Embryonic facial prominence (tissue), 1 donor: ENCODE measurements at regions not wholly inside any gene's neighbourhood (a gene's known extent, or its start where the extent isn't known, plus 50 kb on each side); places are given as distances from the start of the nearest gene placed in this dataset.
"Not testable (repeated sequence)": the region's sequence is repeated elsewhere in the genome, so short reads cannot be mapped to it uniquely, and the experiment has no call there.

ENCODE experiments used
- DNase-seq: peaks from one replicate; pipeline ENCODE4 v3.0.0-alpha.2; 2016; ENCODE audit errors: extremely low spot score

DNA sequence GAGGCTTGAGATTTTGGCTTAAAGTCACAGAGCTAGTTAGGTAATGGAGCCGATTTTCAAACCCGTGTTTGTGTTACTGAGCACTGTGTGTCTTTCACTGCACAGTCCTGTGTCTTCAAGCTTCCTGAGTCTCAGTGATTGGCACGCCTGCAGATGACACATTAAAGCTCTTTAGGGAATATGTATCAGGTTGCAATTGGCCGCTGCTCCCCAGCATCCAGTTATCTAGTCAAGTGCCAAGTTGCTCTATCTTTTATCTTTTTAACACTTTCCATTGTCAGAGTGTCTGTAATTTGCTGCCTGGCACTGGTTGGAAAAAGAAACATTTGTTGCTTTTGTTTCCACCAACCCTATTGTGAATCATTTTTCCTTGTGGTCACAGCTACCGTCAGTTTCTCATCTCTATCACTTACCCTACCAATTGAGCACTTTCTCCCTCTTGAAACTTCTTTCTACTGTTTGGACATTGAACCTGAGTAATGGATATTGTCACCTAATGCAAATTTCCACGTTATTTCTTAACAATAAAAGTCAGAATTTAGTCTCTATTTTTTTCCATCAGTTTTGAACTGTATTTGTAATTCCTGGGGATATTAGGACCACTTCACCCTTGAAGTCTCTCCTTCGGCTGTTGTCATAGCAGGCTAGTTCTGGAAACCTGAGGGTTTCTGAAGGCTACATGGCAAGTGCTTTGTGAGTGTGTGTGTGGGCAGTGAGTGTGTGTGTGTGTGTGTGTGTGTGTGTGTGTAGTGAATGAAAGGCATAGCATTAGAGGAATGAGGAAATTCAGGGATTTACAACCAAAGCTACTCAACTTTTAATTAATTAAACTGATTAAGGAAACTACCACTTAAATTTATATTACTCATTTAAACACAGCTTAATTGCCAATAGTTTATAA is 274.3 kb downstream of the ISL1 start:
- DNase-seq: no peak

GRCh38 chr5:51661646-51662265 is 278.5 kb downstream of the ISL1 start:
- DNase-seq: no peak

- no peak for DNase-seq
Measured at GRCh38 chr5:51664491-51665250, 281.4 kb downstream of the ISL1 start.

- DNase-seq: no peak
Measured at GRCh38 chr5:51665251-51665593, 282.0 kb downstream of the ISL1 start.

DNA sequence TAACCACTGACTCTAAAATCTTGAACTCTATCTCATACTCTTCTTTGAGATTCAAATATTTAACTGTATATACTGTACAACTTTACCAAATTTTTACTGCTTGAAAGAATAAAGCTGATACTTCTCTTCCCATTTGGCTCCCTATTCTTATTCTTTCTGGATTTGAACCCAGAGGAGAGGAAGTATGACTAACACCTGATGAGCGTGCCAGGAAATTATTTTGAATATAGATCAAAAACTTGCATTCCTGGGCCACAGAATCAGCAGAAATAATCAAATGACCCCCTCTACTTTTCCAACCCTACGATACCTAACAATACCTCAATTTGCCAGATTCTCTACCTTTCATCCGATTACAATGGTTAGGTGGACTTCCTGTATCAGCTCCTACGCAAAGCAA is 285.8 kb downstream of the ISL1 start:
- DNase-seq: no peak

GRCh38 chr5:51678330-51678729 is 295.1 kb downstream of the ISL1 start:
- DNase-seq: no peak

DNA sequence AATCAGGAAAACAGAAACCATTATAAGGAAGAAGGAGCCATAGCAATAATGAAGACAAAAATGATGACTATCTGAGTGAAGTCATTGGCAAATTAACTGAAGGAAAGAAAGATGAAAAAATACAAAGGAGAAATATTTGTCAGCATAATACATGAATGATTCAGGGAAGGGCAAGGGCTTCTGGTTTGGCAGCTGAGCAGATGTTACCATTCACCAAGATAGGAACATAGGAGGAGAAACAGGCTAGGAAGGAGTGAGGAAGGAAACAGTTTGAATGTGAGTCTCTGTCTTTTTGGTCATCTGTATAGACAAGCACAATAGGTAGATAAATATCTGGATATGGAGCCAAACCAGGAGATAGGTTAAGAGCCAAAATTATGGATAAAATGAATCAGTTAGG is 296.0 kb downstream of the ISL1 start:
- no peak for DNase-seq

DNA sequence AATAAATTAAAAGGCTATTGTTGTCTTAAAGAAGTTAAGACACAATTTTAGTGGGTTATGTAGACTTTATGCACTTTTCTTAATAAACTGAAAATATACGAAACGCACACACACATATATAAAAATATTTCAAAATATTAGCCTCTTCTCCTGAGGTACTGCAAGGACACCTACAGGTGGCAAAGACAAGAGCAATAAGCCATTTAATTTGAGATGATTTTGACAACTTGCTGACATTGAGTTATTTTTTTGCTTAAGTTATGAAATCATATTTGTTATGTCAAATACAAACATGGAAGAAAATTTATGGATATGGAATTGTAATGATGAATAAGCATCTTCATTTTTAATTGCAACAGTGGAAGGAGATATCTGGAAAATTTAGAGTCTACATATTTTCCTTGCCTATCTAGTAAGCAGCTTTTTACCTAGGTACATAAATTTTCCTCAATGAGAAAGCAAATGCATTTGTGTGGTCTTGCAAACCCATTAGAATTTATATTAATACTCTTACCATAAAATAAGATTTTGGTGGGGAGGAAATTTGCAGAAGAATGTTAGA is 301.6 kb downstream of the ISL1 start:
- DNase-seq: no peak

GRCh38 chr5:51685419-51685818 is 302.2 kb downstream of the ISL1 start:
- no peak for DNase-seq

DNA sequence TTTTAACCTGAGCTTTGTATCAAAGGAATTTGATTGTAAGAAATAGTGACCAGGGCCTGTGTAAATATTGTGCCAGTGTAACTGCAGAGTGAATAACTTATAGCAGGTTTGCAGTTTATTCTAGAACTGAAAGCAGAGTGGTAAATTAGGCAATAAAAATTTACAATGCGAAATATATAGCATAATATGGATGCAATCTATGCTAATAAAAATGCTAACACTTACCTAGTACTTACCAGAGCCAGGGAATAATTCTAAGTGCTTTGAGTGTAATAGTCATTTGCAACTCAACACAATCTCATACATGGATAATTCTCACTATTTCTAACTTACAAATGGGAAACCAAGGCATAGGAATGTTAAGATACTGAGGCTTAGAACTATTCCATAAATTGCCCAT is 303.4 kb downstream of the ISL1 start:
- no peak for DNase-seq

GRCh38 chr5:51691538-51692079 is 308.4 kb downstream of the ISL1 start:
- no peak for DNase-seq

DNA sequence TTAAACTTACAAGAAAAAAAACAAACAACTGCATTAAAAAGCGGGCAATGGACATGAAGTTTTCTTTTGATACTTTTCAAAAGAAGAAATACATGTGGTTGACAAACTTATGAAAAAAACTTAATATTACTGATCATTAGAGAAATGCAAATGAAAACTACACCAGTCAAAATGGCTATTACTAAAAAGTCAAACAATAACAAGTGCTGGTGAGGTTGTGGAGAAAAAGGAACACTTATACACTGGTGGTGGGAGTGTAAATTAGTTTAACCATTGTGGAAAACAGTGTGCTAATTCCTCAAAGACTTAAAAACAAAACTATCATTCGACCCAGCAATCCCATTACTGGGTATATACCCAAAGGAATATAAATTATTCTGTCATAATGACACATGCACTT is 311.6 kb downstream of the ISL1 start:
- no peak for DNase-seq

- DNase-seq: no peak
Measured at GRCh38 chr5:51696122-51696521, 312.9 kb downstream of the ISL1 start.

- DNase-seq: not testable (repeated sequence)
Measured at GRCh38 chr5:51702046-51702445, 318.8 kb downstream of the ISL1 start.

DNA sequence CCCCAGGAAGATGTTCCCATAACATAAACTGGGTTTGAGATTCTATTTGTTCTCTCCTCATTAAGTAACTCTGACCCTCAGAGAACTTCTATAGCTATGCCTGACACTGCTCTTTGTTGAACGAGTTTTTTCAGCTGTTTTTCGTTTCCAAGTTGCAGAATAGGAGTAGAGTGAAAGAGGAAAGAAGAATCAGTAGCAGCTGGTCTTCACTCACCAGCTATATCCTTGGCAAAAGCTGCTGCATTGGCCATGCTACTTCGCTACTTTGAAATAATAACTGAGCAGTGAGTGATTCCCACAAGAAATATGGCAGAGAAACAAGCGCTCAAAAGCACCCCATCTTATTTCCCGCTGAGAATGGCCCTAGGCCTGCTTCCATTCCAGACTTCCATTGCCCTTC is 329.0 kb downstream of the ISL1 start:
- DNase-seq: no peak

DNA sequence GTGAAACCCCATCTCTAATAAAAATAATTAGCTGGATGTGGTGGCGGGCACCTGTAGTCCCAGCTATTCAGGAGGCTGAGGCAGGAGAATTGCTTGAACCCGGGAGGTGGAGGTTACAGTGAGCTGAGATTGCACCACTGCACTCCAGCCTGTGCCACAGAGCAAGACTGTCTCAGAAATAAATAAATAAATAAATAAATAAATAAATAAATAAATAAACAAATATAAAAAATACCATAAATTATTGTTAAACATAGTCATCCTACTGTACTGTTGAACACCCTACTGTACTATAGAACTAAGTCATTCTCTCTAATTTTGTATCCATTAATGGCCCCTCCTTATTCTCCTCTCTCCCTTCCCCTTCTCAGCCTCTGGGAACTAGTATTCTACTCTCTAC is 332.2 kb downstream of the ISL1 start:
- not testable (repeated sequence) for DNase-seq

GRCh38 chr5:51731421-51732029 is 348.3 kb downstream of the ISL1 start:
- no peak for DNase-seq

GRCh38 chr5:51732304-51732703 is 349.1 kb downstream of the ISL1 start:
- no peak for DNase-seq

- no peak for DNase-seq
Measured at GRCh38 chr5:51734677-51735076, 351.4 kb downstream of the ISL1 start.

DNA sequence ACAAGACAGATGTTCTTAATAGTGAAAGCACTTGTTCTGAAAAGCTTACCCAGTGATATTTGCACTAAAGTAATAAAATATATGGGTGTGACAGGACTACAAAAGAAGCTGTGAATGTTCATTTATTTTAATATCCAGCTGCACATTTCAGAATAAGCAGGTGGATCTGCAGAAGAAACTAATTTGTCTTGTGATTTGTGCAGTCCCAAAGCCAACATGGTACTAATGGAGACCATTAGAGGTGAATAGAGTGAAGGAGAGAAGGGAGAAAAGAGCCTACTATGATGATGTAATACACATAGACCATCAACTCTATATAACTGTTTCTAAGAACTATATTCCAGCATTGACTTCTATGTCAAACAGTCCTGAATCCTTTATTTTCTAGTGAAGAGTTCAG is 362.8 kb downstream of the ISL1 start:
- no peak for DNase-seq

GRCh38 chr5:51748647-51749046 is 365.4 kb downstream of the ISL1 start:
- DNase-seq: no peak
